ENCODE measurements at regions not wholly inside any gene's neighbourhood (a gene's known extent, or its start where the extent isn't known, plus 50 kb on each side); places are given as distances from the start of the nearest gene placed in this dataset.

- no peak for DNase-seq
- intact Hi-C loops (cut with DNase I), result no loop called here
- TF ChIP-seq CTCF (IDR thresholded peaks at IDR 0.05), result no peak
- no peak for TF ChIP-seq POLR2A (IDR thresholded peaks at IDR 0.05)
- 18 to 33% methylated on average over 3 of the region's 3 CpGs for WGBS, 2 donors
- H3K27me3 ChIP-seq, result no peaks in the 10 kb centered on the region
- H3K36me3 ChIP-seq, result no peaks in the 10 kb centered on the region
- no peak overlapping the region for H3K27ac ChIP-seq
- no peaks in the 10 kb centered on the region for H3K9me3 ChIP-seq
- no peak overlapping the region for H3K4me3 ChIP-seq (replicated peaks in 1 of 3)
- H3K4me1 ChIP-seq, result no peaks in the 10 kb centered on the region
Observed at GRCh38 chr10:25661632-25662031, 272.4 kb upstream of the MYO3A start.

GRCh38 chr10:25666276-25666675 is 267.8 kb upstream of the MYO3A start:
- no peak for TF ChIP-seq CTCF (IDR thresholded peaks at IDR 0.05)
- no peak for TF ChIP-seq POLR2A (IDR thresholded peaks at IDR 0.05)
- Histone ChIP-seq H3K27me3 (no peaks in the 10 kb centered on the region), H3K4me3 (replicated peaks in 1 of 3) (no peak overlapping the region), H3K36me3 (no peaks in the 10 kb centered on the region), H3K9me3 (no peaks in the 10 kb centered on the region), H3K27ac (no peak overlapping the region), H3K4me1 (no peaks in the 10 kb centered on the region)
- intact Hi-C loops (cut with DNase I), result no loop called here
- 16 to 26% methylated on average over 3 of the region's 3 CpGs for WGBS, 2 donors
- DNase-seq, result peak; percentile 74 to 83

DNA sequence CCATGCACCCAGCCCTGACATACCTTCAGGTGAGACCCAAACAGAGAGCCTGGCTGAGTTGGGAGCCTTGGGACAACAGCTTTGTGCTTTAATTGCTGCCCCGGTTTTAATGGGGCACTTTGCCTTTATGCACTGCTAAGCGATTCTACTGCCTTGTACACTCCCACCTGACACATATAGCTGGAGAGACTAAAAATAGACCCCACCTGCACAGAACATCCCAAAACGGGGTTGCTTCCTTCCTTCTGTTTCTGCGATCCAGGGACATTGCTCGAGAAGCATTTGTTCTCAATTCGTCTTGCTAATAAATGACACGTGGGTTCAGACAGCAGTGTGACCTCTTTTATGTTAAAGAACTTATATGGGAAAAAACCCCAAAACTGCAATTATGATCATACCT is 258.8 kb upstream of the MYO3A start:
- Histone ChIP-seq H3K9me3 (no peaks in the 10 kb centered on the region), H3K36me3 (no peaks in the 10 kb centered on the region), H3K27ac (no peak overlapping the region), H3K4me3 (replicated peaks in 1 of 3) (no peak overlapping the region), H3K4me1 (no peaks in the 10 kb centered on the region), H3K27me3 (no peaks in the 10 kb centered on the region)
- TF ChIP-seq POLR2A (IDR thresholded peaks at IDR 0.05), result no peak
- TF ChIP-seq CTCF (IDR thresholded peaks at IDR 0.05), result no peak
- WGBS, 2 donors, result 86 to 87% methylated on average over 7 of the region's 7 CpGs
- no peak for DNase-seq
- intact Hi-C loops (cut with DNase I), result no loop called here

- TF ChIP-seq POLR2A (IDR thresholded peaks at IDR 0.05) (no peak), CTCF (IDR thresholded peaks at IDR 0.05) (no peak)
- 92 to 94% methylated on average over 1 of the region's 1 CpG for WGBS, 2 donors
- no peaks in the 10 kb centered on the region for H3K4me1 ChIP-seq
- no peak overlapping the region for H3K27ac ChIP-seq
- no peaks in the 10 kb centered on the region for H3K9me3 ChIP-seq
- H3K36me3 ChIP-seq, result no peaks in the 10 kb centered on the region
- no peak for DNase-seq
- H3K27me3 ChIP-seq, result no peaks in the 10 kb centered on the region
- H3K4me3 ChIP-seq (replicated peaks in 1 of 3), result no peak overlapping the region
- intact Hi-C loops (cut with DNase I), result no loop called here
Observed at GRCh38 chr10:25675615-25676014, 258.4 kb upstream of the MYO3A start.

- Histone ChIP-seq H3K36me3 (no peaks in the 10 kb centered on the region), H3K4me3 (replicated peaks in 1 of 3) (no peak overlapping the region), H3K27ac (no peak overlapping the region), H3K27me3 (no peaks in the 10 kb centered on the region), H3K9me3 (no peaks in the 10 kb centered on the region), H3K4me1 (no peaks in the 10 kb centered on the region)
- no peak for DNase-seq
- intact Hi-C loops (cut with DNase I), result no loop called here
- no peak for TF ChIP-seq CTCF (IDR thresholded peaks at IDR 0.05)
- TF ChIP-seq POLR2A (IDR thresholded peaks at IDR 0.05), result no peak
Observed at GRCh38 chr10:25678220-25678619, 255.8 kb upstream of the MYO3A start.
